GM06990 (cell line): ENCODE measurements at regions not wholly inside any gene's neighbourhood (a gene's known extent, or its start where the extent isn't known, plus 50 kb on each side); places are given as distances from the start of the nearest gene placed in this dataset.

Source experiments
- DNase-seq: peaks from one replicate; pipeline ENCODE4 v3.0.0-alpha.2; 2011; ENCODE audit not compliant: insufficient read length; ENCODE audit errors: extremely low read depth
- H3K27me3 ChIP-seq: replicated peaks from 2 replicates; pipeline ENCODE4 v1.6.0; 2011; ENCODE audit warnings: low read length; ENCODE audit not compliant: control insufficient read depth, insufficient read depth
- H3K36me3 ChIP-seq: 2 replicates; pipeline ENCODE4 v1.5.1; 2011; ENCODE audit warnings: low read length; ENCODE audit not compliant: control insufficient read depth, insufficient read depth
- H3K4me3 ChIP-seq: replicated peaks from 2 replicates; pipeline ENCODE4 v1.5.1; 2011; ENCODE audit warnings: low read depth, mild to moderate bottlenecking, control low read depth, low read length
- TF ChIP-seq, protein P1 (sequence below): IDR thresholded peaks from 2 replicates; pipeline ENCODE4 v1.5.1; 2011; ENCODE audit warnings: low read length, control low read depth, mild to moderate bottlenecking, inconsistent platforms; ENCODE audit not compliant: insufficient read depth, poor library complexity, severe bottlenecking

DNA sequence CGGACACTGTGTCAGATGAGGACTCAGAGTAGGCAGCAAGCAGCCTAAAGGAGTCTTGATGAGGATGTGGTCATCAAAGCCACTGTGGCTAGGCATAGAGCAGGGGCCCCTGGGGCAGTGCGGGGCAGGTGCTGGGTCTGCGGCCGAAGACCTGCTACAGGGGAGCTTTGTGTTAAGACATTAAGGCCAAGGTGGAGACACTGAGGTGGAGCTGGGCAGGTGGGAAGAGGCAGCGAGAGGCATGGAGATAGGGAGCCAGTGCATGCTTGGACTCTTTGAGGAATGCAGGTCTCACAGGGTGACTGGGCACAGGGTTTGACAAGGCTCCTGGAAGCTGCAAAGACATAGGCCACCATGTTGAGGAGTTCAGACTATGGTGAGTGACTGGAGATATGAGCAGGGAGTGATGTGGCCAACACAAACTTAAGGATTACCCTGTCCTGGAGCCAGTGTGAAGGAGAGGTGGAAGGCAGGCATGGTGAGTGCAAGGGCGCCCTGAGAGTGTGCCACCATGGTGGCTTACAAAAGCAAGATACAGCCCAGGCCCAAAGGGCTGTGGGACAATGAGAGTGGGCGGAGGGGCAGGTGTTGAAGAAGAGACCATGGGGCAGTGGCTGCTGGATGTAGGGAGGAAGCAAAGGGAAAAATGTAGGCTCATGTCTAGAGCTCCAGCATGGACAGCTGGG, 450.9 kb upstream of the HS6ST1 start:
- TF ChIP-seq, protein P1, sequence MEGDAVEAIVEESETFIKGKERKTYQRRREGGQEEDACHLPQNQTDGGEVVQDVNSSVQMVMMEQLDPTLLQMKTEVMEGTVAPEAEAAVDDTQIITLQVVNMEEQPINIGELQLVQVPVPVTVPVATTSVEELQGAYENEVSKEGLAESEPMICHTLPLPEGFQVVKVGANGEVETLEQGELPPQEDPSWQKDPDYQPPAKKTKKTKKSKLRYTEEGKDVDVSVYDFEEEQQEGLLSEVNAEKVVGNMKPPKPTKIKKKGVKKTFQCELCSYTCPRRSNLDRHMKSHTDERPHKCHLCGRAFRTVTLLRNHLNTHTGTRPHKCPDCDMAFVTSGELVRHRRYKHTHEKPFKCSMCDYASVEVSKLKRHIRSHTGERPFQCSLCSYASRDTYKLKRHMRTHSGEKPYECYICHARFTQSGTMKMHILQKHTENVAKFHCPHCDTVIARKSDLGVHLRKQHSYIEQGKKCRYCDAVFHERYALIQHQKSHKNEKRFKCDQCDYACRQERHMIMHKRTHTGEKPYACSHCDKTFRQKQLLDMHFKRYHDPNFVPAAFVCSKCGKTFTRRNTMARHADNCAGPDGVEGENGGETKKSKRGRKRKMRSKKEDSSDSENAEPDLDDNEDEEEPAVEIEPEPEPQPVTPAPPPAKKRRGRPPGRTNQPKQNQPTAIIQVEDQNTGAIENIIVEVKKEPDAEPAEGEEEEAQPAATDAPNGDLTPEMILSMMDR: no peak
- no peak for DNase-seq
- H3K27me3 ChIP-seq: no peaks in the 10 kb centered on the region

GRCh38 chr2:128770143-128771085, 451.7 kb upstream of the HS6ST1 start:
- Histone ChIP-seq H3K36me3 (no peaks in the 10 kb centered on the region), H3K4me3 (no peak overlapping the region), H3K27me3 (no peaks in the 10 kb centered on the region)
- TF ChIP-seq, protein P1: no peak
- no peak for DNase-seq

More for the DNA sequence above, 450.9 kb upstream of the HS6ST1 start:
- H3K36me3 ChIP-seq: no peaks in the 10 kb centered on the region
- H3K4me3 ChIP-seq: no peak overlapping the region

DNA sequence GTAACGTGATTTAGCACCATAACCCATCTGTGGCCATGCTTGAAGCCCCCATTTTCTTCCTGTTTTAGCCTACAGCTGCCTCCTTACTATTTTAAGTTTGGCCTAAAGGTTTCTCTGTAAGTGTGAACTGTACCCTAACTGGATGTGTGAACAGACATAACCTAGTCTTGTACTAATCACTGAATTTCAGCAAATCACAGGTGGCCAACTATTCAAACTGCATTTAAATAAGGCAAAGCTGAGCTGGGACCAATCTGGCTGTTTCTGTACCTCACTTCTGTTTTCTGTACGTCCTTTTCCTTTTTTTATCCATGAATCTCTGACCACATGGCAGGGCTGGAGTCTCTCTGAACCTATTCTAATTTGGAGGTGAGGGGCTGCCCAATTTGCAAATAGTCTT, 452.7 kb upstream of the HS6ST1 start:
- Histone ChIP-seq H3K36me3 (no peaks in the 10 kb centered on the region), H3K27me3 (no peaks in the 10 kb centered on the region; the same call in 1 of the 2 replicates), H3K4me3 (no peak overlapping the region)
- no peak for DNase-seq
- TF ChIP-seq, protein P1: no peak

DNA sequence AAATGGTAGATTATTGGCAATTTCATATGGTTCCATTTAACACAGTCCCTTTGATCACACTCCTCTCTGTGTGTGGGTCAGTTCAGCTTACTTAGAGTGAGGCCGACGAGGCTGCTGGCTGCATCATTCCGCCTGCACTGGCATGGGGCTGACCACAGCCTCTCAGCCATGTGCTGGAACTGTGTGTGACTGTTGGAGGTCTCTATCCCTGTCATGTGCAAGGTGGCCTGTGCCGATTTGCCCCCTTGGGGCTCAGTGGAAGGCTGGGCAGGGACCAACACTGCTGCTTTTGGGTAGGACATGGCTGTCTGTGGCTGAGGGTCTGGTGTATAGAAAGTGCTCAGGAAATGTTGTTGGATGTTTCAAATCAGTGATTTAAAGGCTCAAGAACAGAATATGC, 454.0 kb upstream of the HS6ST1 start:
- TF ChIP-seq, protein P1: no peak
- Histone ChIP-seq H3K27me3 (no peaks in the 10 kb centered on the region; the same call in 1 of the 2 replicates), H3K36me3 (no peaks in the 10 kb centered on the region), H3K4me3 (no peak overlapping the region)
- DNase-seq: no peak

- no peak overlapping the region for H3K4me3 ChIP-seq
- H3K36me3 ChIP-seq: no peaks in the 10 kb centered on the region
- no peak for DNase-seq
- no peaks in the 10 kb centered on the region; the same call in 1 of the 2 replicates for H3K27me3 ChIP-seq
- TF ChIP-seq, protein P1: no peak
Measured at GRCh38 chr2:128773641-128774319, 455.1 kb upstream of the HS6ST1 start.
